ENCODE measurements at regions not wholly inside any gene's neighbourhood (a gene's known extent, or its start where the extent isn't known, plus 50 kb on each side); places are given as distances from the start of the nearest gene placed in this dataset.

- ATAC-seq = no peak
- TF ChIP-seq PATZ1 (CRISPR knock-in tag; IDR thresholded peaks at IDR 0.05; ENCODE audit: borderline replicate concordance) (no peak), GLIS3 (CRISPR knock-in tag; IDR thresholded peaks at IDR 0.05) (no peak), TCF4 (CRISPR knock-in tag; IDR thresholded peaks at IDR 0.05; ENCODE audit: borderline replicate concordance) (no peak), OSR1 (CRISPR knock-in tag; IDR thresholded peaks at IDR 0.05) (no peak), ISL1 (CRISPR knock-in tag; IDR thresholded peaks at IDR 0.05) (no peak), RARB (CRISPR knock-in tag; IDR thresholded peaks at IDR 0.05) (no peak), ZNF565 (CRISPR knock-in tag; conservative IDR thresholded peaks at IDR 0.05; ENCODE audit: low read depth) (no peak), PPARA (CRISPR knock-in tag; IDR thresholded peaks at IDR 0.05; ENCODE audit: borderline replicate concordance) (no peak), ESRRG (CRISPR knock-in tag; IDR thresholded peaks at IDR 0.05) (no peak)
Measured at GRCh38 chr16:51382211-51382610, 231.1 kb upstream of the SALL1 start.

GRCh38 chr16:51376080-51376479, 225.0 kb upstream of the SALL1 start:
- no peak for TF ChIP-seq ZNF70 (CRISPR knock-in tag; IDR thresholded peaks at IDR 0.05)
- TF ChIP-seq ZFP3 (CRISPR knock-in tag; IDR thresholded peaks at IDR 0.05) = no peak
- no peak for TF ChIP-seq ZC3H10 (CRISPR knock-in tag; IDR thresholded peaks at IDR 0.05)
- TF ChIP-seq RARB (CRISPR knock-in tag; IDR thresholded peaks at IDR 0.05) = no peak
- no peak for TF ChIP-seq BACH2 (CRISPR knock-in tag; IDR thresholded peaks at IDR 0.05; ENCODE audit: borderline replicate concordance)
- no peak for TF ChIP-seq TCF4 (CRISPR knock-in tag; IDR thresholded peaks at IDR 0.05; ENCODE audit: borderline replicate concordance)
- no peak for TF ChIP-seq TOX (CRISPR knock-in tag; IDR thresholded peaks at IDR 0.05; ENCODE audit: borderline replicate concordance)
- TF ChIP-seq ISL1 (CRISPR knock-in tag; IDR thresholded peaks at IDR 0.05) = no peak
- TF ChIP-seq, protein P1, sequence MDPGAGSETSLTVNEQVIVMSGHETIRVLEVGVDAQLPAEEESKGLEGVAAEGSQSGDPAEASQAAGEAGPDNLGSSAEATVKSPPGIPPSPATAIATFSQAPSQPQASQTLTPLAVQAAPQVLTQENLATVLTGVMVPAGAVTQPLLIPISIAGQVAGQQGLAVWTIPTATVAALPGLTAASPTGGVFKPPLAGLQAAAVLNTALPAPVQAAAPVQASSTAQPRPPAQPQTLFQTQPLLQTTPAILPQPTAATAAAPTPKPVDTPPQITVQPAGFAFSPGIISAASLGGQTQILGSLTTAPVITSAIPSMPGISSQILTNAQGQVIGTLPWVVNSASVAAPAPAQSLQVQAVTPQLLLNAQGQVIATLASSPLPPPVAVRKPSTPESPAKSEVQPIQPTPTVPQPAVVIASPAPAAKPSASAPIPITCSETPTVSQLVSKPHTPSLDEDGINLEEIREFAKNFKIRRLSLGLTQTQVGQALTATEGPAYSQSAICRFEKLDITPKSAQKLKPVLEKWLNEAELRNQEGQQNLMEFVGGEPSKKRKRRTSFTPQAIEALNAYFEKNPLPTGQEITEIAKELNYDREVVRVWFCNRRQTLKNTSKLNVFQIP (CRISPR knock-in tag; IDR thresholded peaks at IDR 0.05; ENCODE audit: borderline replicate concordance, low read depth) = no peak
- TF ChIP-seq GLIS3 (CRISPR knock-in tag; IDR thresholded peaks at IDR 0.05) = no peak
- no peak for TF ChIP-seq ARNTL (CRISPR knock-in tag; IDR thresholded peaks at IDR 0.05; ENCODE audit: borderline replicate concordance, low read depth)
- TF ChIP-seq OSR1 (CRISPR knock-in tag; IDR thresholded peaks at IDR 0.05) = no peak
- TF ChIP-seq PPARA (CRISPR knock-in tag; IDR thresholded peaks at IDR 0.05; ENCODE audit: borderline replicate concordance) = no peak
- no peak for TF ChIP-seq PATZ1 (CRISPR knock-in tag; IDR thresholded peaks at IDR 0.05; ENCODE audit: borderline replicate concordance)
- no peak for TF ChIP-seq TSHZ2 (CRISPR knock-in tag; IDR thresholded peaks at IDR 0.05)
- TF ChIP-seq ESRRG (CRISPR knock-in tag; IDR thresholded peaks at IDR 0.05) = no peak
- no peak for TF ChIP-seq CREB5 (CRISPR knock-in tag; IDR thresholded peaks at IDR 0.05; ENCODE audit: low read depth)
- TF ChIP-seq ZNF565 (CRISPR knock-in tag; conservative IDR thresholded peaks at IDR 0.05; ENCODE audit: low read depth) = no peak
- no peak for ATAC-seq

DNA sequence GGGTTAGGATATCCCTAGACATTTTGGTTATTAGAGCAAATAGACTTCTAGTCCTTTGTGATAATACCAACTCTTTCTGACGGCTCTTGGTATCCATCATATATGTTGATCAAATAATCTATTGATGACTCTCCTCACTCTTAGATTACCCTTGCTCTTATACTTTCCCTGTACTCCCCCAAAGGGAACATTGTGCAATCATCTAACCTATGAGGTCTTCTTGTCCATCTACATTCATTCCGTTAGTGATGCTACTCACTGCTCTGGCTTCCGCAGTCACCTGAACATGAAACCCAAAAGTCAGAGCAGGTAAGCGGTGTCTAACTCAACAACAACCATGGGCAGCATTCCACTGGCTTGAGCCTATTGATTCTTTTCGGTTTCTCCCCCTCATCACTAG, 223.7 kb upstream of the SALL1 start:
- TF ChIP-seq ZFP30 (CRISPR knock-in tag; IDR thresholded peaks at IDR 0.05) (no peak), PATZ1 (CRISPR knock-in tag; IDR thresholded peaks at IDR 0.05; ENCODE audit: borderline replicate concordance) (no peak), SNAI2 (CRISPR knock-in tag; IDR thresholded peaks at IDR 0.05) (no peak), ARNTL (CRISPR knock-in tag; IDR thresholded peaks at IDR 0.05; ENCODE audit: borderline replicate concordance, low read depth) (no peak), RARB (CRISPR knock-in tag; IDR thresholded peaks at IDR 0.05) (no peak), TOX (CRISPR knock-in tag; IDR thresholded peaks at IDR 0.05; ENCODE audit: borderline replicate concordance) (no peak), ZNF70 (CRISPR knock-in tag; IDR thresholded peaks at IDR 0.05) (no peak), ZC3H10 (CRISPR knock-in tag; IDR thresholded peaks at IDR 0.05) (no peak), OSR1 (CRISPR knock-in tag; IDR thresholded peaks at IDR 0.05) (no peak), CREB5 (CRISPR knock-in tag; IDR thresholded peaks at IDR 0.05; ENCODE audit: low read depth) (no peak), PPARA (CRISPR knock-in tag; IDR thresholded peaks at IDR 0.05; ENCODE audit: borderline replicate concordance) (no peak), TCF4 (CRISPR knock-in tag; IDR thresholded peaks at IDR 0.05; ENCODE audit: borderline replicate concordance) (no peak), ZNF8 (CRISPR knock-in tag; IDR thresholded peaks at IDR 0.05) (no peak), ESRRG (CRISPR knock-in tag; IDR thresholded peaks at IDR 0.05) (no peak)
- no peak for ATAC-seq
